Activated T-cell treated with anti-CD3 and anti-CD28 coated beads, Interleukin-2, amount 50 U/mL, for 48 hours (primary cell): ENCODE measurements at regions not wholly inside any gene's neighbourhood (a gene's known extent, or its start where the extent isn't known, plus 50 kb on each side); places are given as distances from the start of the nearest gene placed in this dataset.

Experiments
- DNase-seq, 2 experiments: peaks; one replicate each; pipeline ENCODE4 v3.0.0-alpha.2; 2020

- no peak for DNase-seq
Observed at GRCh38 chr2:52919673-52920072, 847.9 kb upstream of the CHAC2 start.

DNA sequence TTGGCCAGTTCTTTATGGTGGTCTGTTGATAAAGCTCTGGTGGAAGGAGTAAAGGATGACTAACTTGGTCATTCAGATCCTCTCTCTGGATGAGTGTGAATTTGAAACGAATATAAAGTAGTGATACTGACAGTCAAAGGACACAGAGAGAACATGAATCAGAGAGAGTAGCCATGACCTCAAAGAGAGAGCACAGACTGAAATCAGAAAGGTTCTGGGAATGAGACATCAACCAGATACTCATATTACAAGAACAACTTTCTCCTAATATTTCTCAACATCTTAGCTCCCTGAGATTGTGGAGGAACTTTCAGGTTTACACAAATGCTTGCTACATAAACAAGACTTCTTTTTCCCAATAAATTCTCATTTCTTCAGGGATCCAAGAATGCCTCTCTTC, 849.1 kb upstream of the CHAC2 start:
- DNase-seq: no peak

DNA sequence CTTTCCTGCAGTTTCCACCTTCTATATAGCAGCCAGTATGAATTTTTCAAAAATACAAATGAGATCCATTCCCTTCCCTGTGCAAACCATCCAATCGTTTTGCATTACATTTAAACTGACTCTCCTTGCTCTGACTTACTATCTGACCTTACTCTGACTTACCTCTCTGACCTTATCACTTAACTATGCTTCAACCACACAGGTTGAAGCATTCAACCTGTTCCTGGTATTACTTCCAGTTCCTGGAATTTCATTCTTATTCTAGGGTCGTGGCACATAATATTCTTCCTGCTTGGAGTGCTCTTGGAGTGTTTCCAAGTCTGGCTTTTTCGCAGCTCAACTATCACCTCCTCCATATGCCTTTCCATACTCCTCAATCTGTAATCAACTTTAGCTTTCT, 850.6 kb upstream of the CHAC2 start:
- no peak for DNase-seq

DNA sequence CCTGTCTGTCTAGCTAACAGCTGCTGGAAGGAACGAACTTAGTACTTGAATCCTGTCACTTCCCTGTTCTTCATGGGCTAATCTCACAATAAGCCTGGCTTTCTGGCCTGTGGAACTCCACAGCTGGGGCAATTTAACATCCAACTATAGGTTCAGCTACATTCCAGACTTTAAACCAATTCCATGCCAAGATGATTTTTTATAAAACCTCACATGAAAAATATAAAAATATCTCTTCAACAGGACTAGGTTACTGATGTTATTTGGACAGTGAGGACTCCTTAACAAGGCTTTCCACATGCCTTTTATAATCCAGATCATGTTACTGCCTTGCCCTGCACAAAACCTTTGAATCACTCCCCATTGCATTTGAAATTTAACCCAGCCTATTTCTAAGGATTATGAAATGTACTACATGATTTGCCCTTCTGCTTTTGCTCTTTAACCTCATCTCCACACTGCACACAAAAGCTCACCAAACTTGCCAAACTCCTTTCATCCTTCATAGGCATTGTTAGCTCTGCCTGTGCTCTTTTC, 863.2 kb upstream of the CHAC2 start:
- no peak for DNase-seq

GRCh38 chr2:52897511-52898044, 870.0 kb upstream of the CHAC2 start:
- DNase-seq: no peak

- no peak for DNase-seq
Observed at GRCh38 chr2:52895726-52896340, 871.8 kb upstream of the CHAC2 start.

DNA sequence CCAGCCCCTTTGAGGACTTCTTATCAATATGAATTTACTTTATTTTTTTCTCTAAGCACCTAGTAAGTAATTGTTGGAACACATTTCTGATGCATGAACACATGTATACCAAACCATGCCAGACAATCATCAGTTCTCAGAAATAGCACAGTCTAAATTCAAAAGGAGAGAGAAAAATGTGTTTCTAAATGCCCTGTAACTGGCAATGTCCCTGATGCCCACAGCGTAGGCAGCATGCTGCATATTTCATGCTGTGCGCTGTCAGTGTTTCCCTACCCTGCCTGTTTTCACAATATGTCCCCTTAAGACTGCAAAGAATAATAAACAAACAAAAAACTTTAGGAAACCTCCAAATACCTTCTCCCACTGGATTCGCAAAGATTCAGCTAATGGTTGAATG, 881.0 kb upstream of the CHAC2 start:
- no peak for DNase-seq

DNA sequence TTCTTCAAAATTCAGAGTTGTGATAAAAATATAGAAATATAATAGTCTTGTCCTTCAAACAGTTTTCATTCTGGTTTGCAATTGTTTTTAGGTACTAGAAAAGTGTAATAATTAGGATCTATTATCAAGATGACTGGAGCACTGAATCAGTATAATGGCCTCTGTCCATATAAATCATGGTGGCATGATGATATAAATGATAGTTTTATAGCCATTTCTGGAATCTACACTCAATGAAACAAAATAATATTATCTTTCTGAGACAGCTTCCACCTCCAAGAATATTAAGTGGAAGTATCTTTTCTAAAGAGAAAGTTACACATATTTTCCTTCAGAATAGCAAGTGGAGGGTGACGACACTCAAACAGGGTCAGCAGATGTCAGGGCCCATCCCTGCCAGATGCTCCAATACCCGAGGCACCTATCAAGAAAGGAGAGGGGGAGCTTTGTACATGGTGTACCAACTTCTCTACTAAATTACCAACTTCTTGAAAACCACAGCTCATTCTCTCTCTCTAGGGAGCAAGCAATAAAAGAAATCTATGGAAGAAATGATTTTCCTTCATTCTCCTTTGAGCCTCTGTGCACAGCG, 882.7 kb upstream of the CHAC2 start:
- no peak for DNase-seq

- DNase-seq: no peak
Observed at GRCh38 chr2:52882974-52883373, 884.6 kb upstream of the CHAC2 start.

- no peak for DNase-seq
Observed at GRCh38 chr2:52881606-52882005, 886.0 kb upstream of the CHAC2 start.

- no peak for DNase-seq
Observed at GRCh38 chr2:52880872-52881271, 886.7 kb upstream of the CHAC2 start.

DNA sequence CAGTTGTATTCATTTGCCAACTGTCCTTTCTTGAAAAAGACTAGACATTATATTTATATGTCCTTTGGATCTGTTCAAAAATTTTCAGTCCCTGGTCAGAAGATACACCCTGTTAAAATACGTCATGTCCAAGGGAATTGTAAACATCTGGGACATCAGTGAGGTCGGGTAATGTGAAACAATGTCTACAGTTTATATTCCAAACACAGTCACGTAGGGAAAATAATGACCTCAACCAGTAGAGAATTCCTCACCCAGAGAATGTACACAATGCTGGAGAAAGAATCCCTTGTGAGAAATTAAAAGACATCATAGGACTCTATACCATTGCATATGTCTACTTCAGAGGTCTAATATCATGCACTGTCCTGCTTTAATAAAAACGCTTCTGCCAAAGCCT, 888.0 kb upstream of the CHAC2 start:
- no peak for DNase-seq

GRCh38 chr2:52877703-52878102, 889.9 kb upstream of the CHAC2 start:
- no peak for DNase-seq

DNA sequence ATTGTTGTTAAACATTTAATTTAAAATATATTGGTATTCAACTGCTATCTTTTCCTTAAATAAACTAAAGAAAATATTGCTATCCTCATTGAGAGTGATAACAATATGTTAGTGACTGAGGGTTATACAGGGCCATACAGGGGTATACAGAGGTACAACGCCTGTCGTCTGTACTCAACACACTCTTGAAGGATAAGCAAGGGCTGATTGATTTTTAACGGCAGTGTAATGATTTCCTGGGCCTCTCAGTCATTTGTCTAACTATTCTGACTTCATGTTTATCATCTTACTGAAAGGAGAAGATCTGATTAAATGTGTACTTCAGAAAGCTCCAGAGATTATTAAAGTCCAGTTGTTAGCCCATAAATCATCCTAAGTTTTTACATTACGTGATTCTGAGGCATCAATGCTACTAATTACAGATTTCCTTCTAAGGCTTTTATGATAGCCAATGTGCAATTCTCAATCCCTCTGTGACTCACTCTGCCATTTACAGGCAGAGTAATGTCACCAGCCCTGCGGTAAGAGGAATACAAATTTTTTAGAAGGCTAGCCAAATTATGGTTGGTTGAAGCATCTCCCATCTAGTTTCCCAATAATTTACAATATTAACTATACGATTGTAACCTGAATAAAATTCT, 893.0 kb upstream of the CHAC2 start:
- DNase-seq: no peak

GRCh38 chr2:52862801-52863200, 904.8 kb upstream of the CHAC2 start:
- DNase-seq: no peak

DNA sequence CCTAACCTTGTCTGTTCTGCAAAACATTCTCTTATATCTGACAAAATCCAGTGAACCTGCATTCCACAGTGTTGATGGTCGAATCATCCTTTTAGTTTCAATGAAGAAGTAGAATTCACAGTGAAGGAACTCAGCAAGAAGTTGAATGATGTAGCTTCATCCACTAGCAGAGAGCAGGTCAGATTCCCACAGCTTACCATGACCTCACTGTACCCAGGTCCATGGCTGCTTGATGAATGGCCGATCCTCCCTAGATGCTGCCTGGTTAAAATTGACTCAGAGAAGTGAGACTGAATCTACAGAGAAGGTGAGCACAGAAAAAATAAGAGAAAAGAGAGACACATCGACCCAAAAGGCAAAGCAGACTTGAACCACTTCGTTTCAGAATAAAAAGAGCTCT, 906.0 kb upstream of the CHAC2 start:
- DNase-seq: no peak

- no peak for DNase-seq
Observed at GRCh38 chr2:52859065-52859464, 908.5 kb upstream of the CHAC2 start.

DNA sequence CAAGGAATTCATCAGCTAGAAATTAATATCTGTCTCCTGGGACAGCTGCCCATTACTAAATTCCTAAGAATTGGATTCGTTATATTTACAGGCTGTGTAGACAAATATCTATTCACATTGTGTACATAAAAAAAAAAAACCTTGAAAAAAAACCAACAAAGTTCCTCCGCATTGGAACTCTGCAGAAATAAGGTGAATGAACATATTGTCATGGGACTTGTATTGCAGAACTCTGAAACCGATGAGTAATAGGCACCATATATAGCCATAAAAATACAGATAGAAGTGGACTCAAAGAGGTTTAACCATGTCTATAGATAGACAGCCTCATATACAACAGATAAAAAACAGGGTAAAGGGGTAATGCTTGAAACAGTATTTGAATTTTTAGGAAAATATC, 909.9 kb upstream of the CHAC2 start:
- no peak for DNase-seq

DNA sequence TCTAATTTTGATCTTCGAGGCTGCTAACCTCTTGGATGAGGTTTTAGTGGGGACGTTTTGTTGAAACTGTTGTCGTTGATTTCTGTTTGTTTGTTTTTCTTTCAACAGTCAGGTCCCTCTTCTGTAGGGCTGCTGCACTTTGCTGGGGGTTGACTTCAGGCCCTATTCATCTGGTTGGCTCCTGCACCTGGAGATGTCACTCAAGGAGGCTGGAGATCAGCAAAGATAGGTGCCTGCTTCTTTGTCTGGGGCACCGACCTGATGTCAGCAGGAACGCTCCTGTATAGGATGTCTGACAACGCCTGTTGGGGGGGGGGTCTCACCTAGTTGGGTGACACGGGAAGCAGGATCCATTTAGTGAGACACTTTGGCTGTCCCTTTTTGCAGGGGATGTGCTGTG, 915.6 kb upstream of the CHAC2 start:
- no peak for DNase-seq

GRCh38 chr2:52844701-52845423, 922.7 kb upstream of the CHAC2 start:
- DNase-seq: no peak

GRCh38 chr2:52835909-52836308, 931.7 kb upstream of the CHAC2 start:
- DNase-seq: no peak

DNA sequence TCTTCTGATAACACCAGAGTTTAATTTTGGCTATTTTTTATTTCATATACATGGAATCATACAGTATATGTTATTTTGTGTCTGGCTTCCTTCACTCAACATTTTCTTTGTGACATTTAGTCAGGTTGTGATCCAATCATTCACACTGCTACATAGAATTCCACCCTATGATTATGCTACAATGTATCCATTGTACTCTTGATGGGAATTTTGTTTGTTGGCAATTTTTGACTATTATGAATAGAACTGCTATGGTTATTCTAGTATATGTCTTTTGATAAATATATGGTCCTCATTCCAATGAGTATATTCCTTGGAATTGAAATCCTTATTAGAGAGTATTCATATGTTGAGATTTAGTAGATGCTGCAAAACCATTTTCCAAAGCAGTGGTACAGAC, 936.4 kb upstream of the CHAC2 start:
- no peak for DNase-seq

DNA sequence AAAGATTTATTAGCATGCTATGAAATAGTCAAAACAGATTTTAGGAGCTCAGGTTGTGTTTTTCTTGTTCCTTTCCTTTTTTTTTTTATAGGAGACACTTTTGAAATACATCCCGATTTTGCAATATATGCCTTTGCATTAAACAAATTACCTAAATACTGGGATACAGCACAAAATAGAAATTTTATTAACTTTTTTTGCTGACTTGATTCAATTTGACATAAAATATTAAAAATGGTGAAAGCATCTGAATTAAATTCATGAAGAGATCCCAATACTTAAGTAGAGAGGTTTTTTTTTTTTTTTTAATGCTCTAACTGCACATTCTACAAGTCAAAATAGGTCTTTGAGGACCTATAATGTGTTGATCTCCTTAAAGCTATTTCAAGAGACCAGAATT, 939.5 kb upstream of the CHAC2 start:
- no peak for DNase-seq

DNA sequence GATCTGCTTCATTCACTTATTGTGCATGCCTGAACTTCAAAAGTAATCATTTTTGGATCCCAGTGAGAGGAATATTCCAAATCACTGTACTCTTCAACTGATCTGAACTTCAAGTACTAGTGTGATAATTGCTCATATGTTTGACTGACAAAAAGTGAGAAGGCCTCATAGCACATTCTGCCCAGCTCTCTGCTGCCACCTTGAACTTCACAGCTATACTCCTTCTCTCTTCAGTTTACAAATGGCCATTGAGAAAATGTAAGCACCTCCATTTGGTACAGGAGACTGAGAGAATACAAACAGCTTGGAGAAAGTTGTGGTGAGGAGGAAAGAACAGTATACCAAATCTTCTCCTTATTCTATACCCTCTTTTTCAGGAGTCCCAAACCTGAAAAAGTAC, 946.0 kb upstream of the CHAC2 start:
- no peak for DNase-seq
